NT2/D1 (cell line): ENCODE measurements at regions not wholly inside any gene's neighbourhood (a gene's known extent, or its start where the extent isn't known, plus 50 kb on each side); places are given as distances from the start of the nearest gene placed in this dataset.

Experiments
- SUZ12 ChIP-seq: IDR thresholded peaks from 2 replicates; pipeline ENCODE4 v1.6.1; 2011; ENCODE audit not compliant: insufficient read length, insufficient read depth; ENCODE audit errors: extremely low read depth
- YY1 ChIP-seq: IDR thresholded peaks from 2 replicates; pipeline ENCODE4 v1.6.1; 2011; ENCODE audit not compliant: insufficient read length, insufficient read depth

DNA sequence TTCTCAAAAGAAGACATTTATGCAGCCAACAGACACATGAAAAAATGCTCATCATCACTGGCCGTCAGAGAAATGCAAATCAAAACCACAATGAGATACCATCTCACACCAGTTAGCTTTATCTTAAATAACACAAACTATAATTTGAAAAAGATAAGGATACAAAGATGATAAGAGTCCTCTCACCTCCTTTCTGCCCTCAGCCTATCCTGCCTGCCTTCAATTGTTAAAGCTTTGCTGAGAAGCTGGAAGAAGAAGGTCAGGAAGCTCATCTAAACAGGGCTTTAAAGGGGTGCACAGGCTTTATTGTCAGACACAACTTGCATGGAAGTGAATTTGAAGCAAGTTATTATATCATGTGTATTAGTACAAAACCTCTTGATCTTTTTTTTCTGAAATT, 676.3 kb upstream of the GOT2 start:
- TF ChIP-seq SUZ12 (no peak), YY1 (no peak)
